IPS-NIHi11 (cell line): ENCODE measurements at regions not wholly inside any gene's neighbourhood (a gene's known extent, or its start where the extent isn't known, plus 50 kb on each side); places are given as distances from the start of the nearest gene placed in this dataset.
"Not testable (repeated sequence)": the region's sequence is repeated elsewhere in the genome, so short reads cannot be mapped to it uniquely, and the experiment has no call there.

Source experiments
- DNase-seq: peaks from one replicate; pipeline ENCODE4 v3.0.0; 2012; ENCODE audit warnings: mixed read lengths, low spot score

DNA sequence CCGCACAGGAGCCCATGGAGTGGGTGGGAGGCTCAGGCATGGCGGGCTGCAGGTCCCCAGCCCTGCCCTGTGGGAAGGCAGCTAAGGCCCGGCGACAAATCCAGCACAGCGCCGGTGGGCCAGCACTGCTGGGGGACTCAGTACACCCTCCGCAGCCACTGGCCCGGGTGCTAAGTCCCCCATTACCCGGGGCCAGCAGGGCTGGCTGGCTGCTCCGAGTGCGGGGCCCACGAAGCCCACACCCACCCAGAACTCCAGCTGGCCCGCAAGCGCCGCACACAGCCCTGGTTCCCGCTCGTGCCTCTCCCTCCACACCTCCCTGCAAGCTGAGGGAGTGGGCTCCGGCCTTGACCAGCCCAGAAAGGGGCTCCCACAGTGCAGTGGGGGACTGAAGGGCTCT, 610.0 kb upstream of the NRG3 start:
- DNase-seq, result not testable (repeated sequence)

DNA sequence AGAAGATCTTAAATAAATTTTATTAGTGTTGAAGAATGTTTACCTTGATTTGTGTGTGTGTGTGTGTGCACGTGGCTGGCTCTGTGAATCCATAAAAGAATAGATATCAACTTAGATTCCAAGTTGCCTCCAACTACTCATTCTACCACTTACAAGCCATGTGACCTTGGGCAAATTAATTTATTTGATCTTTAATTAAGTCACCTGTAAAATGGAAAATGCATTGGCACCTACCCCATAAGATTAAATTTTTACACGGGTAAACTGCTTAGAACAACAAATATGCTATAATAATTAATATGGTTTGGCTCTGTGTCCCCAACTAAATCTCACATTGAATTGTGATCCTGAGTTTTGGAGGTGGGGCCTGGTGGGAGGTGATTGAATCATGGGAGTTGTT, 604.9 kb upstream of the NRG3 start:
- DNase-seq, result no peak

DNA sequence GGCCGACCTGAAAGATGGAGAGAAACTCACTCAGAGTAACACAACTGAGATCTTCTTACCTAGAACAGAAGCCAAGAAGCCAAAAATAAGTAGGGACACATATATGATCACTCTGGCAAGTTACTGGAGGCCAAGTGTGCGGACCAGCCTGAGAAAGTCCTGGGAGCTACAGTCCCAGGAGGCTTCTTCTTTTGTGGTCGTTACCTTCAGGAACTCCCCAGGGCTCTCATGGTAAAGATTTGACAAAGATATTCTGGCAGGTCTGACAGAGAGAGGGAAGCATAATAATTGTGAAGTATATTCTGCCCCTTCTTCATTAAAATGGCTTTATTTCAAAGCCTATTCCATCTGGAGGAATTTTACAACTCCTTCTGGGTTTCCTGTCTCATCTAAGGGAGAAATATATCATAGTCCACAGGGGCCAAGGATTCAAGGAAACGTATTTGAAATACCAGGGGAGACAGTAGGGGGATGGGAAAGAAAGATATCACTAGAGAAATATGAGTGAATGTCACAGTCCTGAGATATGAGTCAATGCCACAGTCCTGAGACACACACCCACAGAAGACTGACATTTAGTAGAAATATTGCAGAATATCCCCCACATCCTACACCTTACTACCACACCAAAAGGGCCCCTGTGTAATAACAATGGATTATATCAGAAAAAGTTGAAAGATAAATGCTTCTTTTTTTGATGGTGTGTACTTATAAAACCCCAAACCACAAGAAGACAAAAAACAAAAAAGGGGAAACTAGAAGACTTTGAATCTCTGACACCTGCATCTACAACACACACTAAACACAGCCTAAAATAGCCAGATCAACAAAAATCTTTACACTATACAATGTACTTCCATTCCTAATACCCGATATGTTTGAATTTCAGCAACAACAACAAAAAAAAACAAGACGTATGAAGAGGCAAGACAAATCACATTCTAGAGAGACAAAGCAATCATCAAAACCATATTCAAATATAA, 594.2 kb upstream of the NRG3 start:
- no peak for DNase-seq

DNA sequence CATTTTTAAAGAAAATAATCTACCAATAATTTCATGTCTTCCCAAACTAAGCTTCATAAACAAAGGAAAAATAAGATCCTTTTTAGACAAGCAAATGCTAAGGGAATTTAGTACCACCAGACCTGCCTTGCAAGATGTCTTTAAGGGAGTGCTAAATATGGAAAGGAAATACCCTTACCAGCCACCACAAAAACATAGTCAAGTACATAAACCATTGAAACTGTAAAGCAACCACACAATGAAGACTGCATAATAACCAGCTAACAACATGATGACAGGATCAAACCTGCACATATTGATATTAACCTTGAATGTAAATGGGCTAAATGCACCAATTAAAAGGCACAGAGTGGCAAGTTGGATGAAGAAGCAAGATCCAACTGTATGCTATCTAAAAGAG, 586.5 kb upstream of the NRG3 start:
- no peak for DNase-seq

DNA sequence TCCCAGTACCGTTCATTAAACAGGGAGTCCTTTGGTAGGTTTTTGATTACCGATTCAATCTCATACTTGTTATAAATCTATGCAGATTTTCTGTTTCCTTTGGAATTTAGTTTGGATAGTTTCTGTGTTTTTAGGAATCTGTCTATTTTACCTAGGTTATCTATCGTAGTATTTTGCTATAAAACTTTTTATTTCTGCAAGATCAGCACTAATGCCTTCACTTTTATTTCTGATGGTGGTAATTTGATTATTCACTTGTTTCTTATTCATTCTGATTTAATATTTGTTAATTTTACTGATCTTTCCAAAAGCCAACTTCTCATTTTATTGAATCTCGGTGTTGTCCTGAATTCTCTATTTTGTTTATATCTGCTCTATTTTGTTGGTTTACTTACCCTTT, 577.7 kb upstream of the NRG3 start:
- DNase-seq, result no peak

DNA sequence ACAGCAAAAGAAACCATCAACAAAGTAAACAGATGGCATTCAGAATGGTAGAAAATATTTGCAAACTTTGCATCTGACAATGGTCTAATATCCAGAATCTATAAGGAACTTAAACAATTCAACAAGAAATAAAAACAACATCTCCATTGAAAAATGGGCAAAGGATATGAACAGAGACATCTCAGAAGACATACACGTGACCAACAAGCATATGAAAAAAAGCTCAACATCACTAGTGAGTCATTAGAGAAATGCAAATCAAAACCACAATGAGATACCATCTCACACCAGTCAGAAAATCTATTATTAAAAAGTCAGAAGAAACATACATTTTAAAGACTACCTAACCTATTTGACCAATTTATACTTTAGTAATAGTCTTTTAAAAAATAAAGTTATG, 571.3 kb upstream of the NRG3 start:
- DNase-seq, result no peak

DNA sequence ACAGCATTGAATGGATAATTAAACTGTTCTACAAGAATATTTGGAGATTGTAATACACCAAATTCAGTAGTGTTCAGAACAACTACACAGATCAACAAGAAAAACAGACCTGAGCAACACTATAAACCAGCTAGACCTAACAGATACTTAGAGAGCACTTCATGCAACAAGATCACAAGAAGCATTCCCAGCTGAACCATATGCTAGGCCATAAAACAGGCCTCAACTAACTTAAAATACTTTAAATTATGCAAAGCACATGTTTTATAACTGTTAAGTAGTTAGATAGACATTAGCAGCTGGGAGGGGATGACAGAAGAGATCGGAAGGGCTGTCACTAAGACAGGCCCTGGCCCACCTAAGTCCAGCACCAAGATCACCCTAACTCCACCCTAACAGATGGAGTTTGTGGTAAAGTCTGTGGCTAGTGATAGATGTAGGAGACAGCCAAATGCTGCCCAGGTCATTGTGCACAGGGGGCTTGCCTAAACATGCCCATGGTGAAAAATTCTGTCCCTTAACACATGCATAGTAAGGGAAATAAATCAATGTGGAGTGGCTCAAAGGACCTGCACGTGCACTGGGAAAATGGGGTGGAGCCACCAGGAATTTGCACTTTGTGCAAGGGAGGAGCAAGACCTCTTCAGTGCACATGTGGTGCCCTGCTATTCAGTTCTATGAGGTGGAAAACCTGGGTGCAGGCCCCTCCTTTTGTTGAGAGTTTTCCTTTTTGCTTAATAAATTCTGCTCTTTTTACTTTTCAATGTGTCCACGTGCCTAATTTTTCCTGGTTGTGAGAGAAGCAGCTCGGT, 567.8 kb upstream of the NRG3 start:
- DNase-seq, result no peak

DNA sequence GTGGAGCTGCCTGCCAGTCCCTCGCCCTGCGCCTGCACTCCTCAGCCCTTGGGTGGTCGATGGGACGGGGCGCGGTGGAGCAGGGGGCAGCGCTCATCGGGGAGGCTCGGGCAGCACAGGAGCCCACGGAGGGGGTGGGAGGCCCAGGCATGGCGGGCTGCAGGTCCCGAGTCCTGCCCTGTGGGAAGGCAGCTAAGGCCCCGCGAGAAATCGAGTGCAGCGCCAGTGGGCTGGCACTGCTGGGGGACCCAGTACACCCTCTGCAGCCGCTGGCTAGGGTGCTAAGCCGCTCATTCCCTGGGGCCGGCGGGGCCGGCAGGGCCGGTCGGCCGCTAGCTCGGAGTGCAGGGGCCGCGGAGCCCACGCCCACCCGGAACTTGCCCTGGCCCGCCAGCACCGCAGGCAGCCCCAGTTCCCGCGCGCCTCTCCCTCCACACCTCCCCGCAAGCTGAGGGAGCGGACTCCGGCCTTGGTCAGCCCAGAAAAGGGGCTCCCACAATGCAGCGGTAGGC, 565.9 kb upstream of the NRG3 start:
- no peak for DNase-seq

DNA sequence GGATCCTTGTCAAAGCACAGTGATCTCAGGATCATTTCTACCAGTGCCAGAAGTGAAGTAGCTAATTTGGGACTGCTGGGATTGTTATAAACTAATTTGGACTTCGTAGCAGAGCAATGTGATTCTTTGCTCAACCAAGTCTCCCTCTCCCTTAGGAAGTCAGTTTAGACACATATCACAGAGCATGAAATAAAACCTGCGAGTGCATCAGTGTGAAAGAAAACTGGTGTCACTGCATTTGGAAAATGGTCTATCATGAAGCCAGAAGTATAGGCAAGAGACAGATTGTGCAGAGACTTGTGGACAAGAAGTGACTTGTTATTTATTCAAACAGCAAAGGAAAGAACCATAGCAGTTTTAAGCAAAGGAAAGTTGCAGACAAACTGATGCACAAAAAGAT, 560.5 kb upstream of the NRG3 start:
- DNase-seq, result no peak

DNA sequence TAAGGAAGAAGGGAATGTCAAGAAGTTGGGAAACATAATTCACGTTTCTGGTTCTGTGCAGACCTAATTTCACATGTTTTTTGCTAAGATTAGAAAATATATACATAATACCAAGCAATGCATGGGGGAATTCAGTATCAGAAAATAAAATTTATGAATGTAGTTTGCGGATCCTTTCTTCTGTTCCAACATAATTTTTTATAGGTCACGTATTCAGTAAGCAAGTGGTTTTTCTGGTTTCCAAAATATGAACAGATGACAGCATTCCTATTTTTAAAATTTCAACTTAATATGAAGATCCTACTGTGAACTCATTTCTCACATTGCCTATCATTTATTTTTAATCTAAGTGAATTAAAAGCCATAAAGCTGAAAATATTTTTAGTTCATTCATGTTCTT, 560.0 kb upstream of the NRG3 start:
- no peak for DNase-seq

DNA sequence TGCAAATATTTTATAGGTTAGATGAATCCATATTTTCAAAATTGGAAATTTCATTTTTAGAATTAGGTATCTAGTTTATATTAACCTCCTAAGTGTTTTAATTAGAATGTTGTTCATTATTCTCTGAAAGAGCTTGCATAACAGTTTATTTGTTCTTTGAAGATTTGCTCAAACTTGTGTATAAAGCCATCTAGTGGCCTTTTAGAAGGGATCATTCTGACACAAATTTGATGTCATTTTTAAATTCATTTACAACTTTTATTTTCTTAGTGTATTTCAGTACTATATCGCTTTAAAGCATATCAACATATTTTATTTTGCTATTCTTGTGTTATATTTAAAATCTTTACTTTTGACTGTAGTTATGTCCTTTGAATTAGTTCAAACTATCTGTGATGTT, 527.0 kb upstream of the NRG3 start:
- DNase-seq, result no peak

DNA sequence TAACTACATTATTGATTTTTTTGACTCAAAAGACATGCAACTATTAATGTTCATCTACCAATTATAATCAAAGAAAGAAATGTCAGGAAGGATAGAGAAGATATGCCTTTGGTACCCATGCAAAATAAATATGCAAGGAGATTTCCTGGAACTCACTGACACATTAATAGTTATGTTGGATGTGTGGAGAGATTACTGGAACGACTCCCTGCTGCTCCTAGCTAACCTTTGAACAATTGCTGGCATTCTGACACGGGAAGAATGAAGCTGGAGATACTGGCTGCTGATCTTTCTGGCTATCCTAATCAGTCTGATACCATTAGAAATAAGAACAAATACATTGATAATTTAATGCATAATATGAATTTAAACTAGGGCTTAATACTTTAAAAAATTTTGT, 507.9 kb upstream of the NRG3 start:
- DNase-seq, result no peak

DNA sequence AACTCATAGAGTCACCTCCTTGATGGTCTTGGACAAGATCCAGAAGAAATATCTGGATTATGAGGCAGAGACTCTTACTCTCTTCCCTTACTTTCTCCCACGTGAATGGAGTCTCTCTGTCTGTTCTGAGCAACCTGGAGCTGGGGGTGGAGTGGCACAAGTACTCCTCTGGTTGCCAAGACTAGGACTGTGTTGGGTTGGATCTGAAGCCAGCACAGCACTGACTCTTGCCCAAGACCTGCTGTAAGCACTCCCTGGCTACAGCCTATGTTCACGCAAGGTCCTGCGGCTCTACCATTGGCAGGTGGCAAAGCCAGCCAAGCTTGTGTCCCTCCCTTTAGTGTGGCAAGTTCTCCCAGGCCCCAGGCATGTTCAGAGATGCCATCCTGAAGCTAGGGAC, 488.2 kb upstream of the NRG3 start:
- DNase-seq, result no peak

DNA sequence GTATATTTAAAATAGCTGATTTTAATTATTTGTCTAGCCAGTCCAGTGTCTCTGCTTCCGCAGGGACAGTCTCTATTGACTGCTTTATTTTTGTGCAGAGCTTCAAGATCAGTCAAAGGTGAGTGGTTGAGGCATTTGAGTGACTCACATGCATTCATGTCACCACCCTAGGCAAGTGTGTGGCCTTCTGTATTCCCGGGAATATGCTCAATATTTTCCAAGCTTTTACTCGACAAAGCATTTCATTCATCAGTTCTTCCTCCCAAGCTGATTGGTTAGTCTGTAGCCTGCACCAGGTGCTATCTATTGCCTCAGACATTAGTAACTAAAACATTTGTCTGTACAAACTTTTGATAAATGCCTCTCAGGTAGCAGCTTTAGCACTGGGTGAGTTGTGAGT, 471.5 kb upstream of the NRG3 start:
- DNase-seq, result no peak

DNA sequence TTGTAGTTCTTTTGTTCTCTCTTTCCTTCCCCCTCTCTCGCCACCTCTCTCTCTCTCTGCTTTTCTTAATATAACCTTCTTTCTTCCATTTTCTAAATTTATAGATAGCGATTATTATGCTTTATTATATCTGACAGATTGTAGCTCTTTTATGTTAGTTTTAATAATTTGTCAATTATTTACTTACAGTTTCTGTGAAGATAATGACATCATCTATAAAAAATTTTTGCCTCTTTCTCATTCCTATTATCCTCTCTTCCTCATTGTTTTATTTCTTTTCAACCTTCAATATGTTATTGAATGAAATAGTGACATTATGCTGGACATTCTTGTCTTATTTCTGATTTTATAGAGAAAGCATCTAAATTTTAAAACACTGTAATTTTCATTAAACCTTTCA, 469.6 kb upstream of the NRG3 start:
- DNase-seq, result no peak

DNA sequence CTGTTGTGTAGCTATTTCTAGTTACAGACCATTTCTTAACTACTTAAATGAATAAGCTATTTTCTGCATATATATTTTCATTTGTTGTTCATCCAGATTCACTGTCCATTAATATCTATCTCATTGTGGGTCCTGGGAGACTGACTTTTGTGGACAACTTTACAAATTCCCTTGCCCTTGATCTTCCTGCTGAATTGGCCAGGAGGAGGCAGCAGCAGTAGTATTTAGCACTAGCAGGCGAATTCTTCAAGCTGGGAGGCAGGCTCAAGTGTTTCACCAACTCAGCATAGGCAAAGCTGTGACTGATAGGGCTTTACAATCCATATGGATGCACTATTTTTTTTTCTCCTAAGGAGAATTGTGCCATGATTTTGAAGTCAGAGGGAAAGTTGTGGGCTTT, 461.0 kb upstream of the NRG3 start:
- DNase-seq, result peak; percentile 31

DNA sequence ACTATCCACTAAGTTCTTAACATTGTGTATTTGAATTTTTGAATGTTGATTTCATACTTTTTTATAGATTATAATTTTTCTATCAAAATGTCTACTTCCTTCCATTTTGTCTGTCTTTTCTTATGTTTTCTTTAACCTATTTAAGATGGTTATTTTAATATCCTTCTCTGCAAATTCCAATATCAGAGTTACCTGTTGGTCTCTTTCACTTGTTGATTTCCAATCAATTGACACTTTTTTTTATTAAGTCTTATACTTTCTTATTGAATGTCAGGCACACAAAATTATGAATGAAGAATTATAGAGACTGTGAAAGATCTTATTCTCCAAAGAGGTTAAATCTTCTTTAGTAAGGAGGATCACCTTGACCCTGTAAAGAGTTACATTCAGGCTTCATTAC, 448.3 kb upstream of the NRG3 start:
- DNase-seq, result no peak

DNA sequence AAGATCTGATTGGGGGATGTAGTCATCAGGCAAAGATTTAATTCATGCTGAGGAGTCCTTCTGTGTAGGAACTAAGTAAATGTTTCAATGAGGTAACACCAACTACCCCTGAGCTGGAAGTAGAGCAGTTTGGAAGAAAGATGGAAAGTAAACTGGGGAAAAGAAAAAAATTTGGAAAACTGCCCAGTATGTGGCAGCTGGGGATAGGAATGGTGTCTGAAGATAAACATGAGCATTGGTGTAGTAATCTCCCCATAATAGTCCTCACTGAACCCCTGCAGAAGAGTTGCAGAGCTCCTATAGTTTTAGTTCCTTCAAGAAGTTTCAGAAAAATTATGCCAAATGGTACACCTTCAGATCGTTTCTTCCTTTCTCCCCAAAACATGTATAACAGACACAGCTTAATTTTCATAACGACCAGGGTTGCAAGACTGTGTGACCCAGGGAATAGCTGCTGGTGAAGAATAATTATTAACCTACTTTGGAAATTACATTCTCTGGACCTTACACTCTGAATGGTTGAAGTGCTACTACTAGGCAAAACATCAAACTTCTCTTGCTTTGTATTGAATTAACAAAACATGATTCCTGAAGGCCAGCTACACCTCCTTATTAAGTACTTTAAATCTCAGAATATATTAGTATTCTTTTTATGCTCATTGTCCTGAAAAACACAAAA, 446.4 kb upstream of the NRG3 start:
- DNase-seq, result no peak

DNA sequence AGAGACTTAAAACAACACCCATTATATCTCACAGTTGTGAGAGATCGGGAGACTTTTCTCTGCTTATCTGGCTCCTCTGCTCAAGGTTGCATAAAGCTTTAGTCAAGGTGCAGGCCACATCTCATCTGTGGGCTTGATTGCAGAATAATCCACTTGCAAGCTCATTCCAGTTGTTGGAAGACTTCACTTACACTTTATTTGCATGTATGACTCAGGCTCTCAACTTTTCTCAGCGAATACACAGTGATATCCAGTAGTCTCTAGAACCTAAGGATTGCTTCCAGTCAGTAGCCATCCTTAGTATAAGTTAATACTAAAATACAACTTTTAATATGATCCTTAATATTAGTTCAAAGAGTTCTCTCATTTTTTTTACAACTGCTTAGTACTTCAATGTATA, 435.5 kb upstream of the NRG3 start:
- no peak for DNase-seq

DNA sequence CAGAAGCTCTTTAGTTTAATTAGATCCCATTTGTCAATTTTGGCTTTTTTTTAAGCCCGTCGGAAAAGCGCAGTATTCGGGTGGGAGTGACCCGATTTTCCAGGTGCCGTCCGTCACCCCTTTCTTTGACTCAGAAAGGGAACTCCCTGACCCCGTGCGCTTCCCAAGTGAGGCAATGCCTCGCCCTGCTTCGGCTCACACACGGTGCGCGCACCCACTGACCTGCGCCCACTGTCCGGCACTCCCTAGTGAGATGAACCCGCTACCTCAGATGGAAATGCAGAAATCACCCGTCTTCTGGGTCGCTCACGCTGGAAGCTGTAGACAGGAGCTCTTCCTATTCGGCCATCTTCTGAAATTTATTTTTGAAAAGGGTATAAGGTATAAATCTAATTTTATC, 433.4 kb upstream of the NRG3 start:
- not testable (repeated sequence) for DNase-seq

DNA sequence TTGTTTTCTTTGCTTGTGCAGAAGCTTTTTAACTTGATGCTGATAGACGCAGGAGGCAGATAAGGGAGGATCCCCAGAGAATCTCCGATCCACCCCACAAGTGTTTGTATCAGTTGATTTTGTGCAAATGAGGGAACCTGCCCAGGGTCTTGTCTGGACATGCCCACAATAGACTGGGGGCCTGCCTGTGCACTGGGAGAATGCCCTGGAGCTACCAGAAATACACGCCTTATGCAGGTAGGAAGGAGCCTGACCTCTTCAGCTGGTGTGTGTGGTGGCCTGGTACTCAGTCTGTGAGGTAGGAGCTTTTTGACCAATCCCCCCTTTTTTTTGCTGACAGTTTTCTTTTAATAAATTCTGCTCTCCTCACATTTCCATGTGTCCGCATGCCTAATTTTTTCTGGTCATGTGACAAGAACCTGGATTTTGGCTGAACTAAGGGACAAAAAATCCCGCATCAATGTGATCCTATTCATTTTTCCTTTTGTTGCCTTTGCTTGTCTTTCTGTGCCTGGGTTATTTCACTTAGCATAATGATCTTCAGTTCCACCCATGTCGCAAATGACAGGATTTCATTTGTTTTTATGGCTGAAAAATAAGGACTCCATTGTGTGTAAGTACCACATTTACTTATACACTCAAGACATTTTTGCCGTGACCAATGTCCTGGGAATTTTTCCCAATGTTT, 430.6 kb upstream of the NRG3 start:
- no peak for DNase-seq

DNA sequence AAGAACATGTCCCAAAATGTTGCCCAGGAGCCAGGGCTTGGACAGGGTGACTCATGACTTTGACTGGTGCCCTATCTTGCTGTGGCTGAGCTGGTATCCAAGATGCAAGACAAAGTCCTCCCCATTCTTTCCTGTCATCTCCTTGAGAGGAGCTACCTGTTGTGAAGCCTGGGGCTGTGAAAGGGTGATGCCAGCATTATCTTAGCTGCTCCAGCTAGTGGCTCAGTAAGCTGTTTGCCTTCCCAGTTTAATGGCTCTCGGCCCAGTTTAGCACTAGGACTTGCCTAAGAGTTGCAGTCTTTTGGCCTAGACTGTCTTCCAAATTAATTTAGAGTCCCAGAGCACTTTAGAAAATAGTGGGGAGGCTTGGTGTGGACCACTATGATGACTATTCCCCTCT, 424.3 kb upstream of the NRG3 start:
- DNase-seq, result no peak
